ENCODE measurements at regions not wholly inside any gene's neighbourhood (a gene's known extent, or its start where the extent isn't known, plus 50 kb on each side); places are given as distances from the start of the nearest gene placed in this dataset.

GRCh38 chr2:52314231-52314630 lies 1282.3 kb upstream of the NRXN1 start:
- TF ChIP-seq CTCF (conservative IDR thresholded peaks at IDR 0.05) (no peak), EZH2 (IDR thresholded peaks at IDR 0.05; ENCODE audit: low read depth) (no peak)

Measured in PC-9 (cell line).